Stimulated activated CD8-positive, alpha-beta memory T cell treated with anti-CD3 and anti-CD28 coated beads, Interleukin-4, amount 100 ng/mL, for 48 hours (primary cell): ENCODE measurements at regions not wholly inside any gene's neighbourhood (a gene's known extent, or its start where the extent isn't known, plus 50 kb on each side); places are given as distances from the start of the nearest gene placed in this dataset.
"Not testable (repeated sequence)": the region's sequence is repeated elsewhere in the genome, so short reads cannot be mapped to it uniquely, and the experiment has no call there.

Source experiments
- DNase-seq: peaks from one replicate; pipeline ENCODE4 v3.0.0-alpha.2; 2020

- no peak for DNase-seq
These were observed 217.0 kb downstream of the HAO1 start for GRCh38 chr20:7723284-7723683.

GRCh38 chr20:7728338-7728737, 211.9 kb downstream of the HAO1 start:
- DNase-seq: no peak

DNA sequence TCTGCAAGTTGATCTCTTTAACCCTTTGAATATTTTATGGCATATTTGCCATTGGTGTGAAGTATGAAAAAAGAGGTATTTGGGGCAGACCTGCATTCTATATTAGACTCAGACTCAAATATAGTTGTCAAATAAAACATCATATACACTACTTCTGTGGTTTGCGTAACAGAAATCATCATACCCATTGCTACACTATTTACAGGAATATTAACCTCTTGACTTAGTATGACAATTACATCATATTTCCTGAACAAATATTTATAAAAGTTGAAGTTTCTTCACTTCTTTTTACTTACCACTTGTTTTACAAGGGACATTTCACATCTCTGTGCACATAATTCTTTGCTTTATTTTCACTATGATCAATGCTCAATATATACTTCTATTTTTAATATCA, 206.0 kb downstream of the HAO1 start:
- DNase-seq: no peak

DNA sequence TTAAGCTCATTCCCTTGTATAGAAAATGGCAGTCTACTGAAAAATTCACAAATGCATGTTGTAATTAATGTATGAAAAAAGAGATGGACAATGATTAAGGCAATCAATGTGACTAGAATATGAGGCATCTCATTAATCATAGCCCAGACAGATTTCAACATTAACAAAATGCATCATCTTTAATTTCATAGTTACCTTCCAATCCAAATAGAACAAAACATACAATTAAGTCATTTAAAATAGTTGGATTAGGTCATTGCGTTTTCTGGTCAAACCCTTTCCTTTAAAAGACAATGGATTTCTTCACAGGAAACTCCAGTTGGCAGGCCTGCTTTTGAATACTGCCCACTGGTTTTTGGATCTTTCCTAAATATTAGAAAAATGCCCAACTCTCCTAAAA, 203.9 kb downstream of the HAO1 start:
- DNase-seq: no peak

DNA sequence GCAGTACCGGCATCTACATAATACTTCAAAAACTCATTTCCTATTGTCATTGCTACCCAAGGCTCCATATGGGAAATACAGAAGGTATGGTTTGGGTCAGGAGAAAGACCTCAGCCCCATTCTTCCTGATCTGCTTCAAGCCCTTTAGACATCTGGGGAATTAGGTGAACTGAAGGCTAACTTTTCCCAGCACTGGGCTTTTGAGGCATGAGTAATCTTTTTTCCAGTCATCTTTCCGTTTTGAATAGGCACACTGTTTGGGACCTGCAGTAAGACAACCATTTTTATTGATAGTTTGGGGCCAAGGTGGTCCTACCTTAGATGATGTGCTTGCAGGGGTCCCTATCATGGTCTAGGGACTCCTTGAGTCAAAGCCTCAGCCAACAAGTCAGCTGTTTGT, 198.4 kb downstream of the HAO1 start:
- DNase-seq: no peak

- DNase-seq: no peak
These were observed 197.8 kb downstream of the HAO1 start for GRCh38 chr20:7742479-7742878.

- DNase-seq: no peak
These were observed 195.8 kb downstream of the HAO1 start for GRCh38 chr20:7744411-7744810.

DNA sequence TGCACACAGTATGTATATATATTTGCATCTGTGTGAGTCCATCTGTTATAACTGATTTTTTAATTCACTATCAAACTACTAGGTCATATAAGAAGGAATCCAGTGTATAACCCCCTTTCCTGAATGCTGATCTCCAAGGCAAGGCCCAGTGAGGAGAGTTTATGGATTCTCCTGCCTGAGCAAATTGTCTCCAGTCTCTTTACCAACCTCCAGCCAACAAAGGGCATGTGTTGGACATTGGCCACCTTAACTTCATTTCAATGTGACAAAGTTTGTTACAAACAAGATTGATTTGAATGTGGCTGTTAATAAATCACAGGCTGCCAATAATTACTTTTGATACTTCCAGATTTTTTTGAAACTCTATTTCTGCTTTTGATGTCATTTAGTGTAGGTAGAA, 191.6 kb downstream of the HAO1 start:
- DNase-seq: no peak

- DNase-seq: no peak
These were observed 186.2 kb downstream of the HAO1 start for GRCh38 chr20:7754102-7754501.

DNA sequence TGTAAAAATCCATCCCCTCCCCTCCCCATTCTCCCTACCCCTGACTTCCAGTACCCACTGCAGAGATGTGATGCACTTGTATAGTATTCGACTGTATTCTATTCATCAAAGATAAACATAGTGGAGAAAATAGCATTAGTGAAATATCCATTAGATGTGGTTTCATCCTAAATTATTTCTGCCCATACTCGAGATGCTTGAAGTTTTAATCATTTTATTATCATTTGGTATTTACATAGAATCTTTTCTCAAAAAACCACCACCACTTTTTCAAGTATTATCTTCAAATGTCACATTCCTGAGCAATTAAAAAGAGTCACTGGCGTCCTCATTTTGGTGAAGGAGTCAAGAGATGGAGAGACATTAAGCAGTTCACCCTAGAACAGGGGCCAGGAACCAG, 181.9 kb downstream of the HAO1 start:
- DNase-seq: no peak

GRCh38 chr20:7760247-7761031, 179.8 kb downstream of the HAO1 start:
- DNase-seq: no peak

DNA sequence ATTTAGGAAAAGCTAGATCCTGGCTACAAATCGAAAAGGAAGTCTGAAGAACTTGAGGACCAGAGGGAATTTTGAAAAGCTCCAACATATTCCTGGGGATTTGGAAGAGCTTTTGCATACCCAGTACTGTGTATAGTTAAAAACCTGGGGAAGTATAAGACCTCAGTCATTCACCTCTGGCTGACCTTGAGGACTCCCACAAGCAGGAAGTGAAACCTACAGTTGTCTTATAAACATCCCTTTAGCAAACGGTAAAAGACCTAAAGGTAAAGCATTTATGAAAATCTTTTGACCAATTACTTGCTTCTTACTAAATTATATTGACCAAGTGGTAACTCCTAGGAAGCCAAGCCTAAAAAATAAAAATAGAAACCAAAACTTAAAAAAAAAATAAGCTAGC, 175.0 kb downstream of the HAO1 start:
- no peak for DNase-seq

DNA sequence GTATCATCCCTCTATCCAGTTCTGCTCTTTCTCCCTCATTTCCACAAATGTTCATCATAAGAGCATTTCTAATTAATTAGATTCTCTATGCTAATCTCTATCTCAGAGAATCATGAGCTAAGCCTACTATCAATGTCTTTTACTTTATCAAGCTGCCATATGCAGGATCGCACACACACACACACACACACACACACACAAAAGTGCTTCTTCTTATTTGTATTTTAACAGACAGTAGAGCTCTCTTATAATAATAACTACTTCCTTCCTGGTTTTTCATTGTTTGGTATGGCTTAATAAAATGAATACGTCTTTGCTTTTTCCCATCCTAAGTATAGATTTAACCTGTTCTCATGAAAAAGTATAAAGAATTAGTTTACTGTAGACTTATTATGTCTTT, 170.2 kb downstream of the HAO1 start:
- DNase-seq: no peak

DNA sequence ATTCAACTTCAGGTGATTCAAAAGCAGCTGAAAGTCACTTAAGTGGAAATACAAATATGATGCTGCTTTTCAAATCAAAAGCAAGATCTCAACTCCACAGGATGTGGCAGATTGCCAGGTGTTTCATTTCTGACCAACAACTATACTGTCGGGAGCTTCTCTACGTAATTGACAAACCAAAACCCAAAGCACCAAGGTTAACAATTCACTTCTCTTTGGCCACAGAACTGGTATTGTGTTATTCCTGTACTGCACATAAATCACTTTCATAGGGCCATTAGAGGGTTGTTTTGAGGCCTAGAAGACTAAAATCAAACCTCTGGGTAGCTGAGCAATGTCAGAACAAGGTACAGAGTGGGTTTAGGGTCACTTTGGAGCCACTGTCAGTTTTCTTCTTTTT, 169.7 kb downstream of the HAO1 start:
- no peak for DNase-seq

- no peak for DNase-seq
These were observed 167.9 kb downstream of the HAO1 start for GRCh38 chr20:7772371-7772770.

GRCh38 chr20:7773511-7773910, 166.7 kb downstream of the HAO1 start:
- no peak for DNase-seq

GRCh38 chr20:7775072-7775471, 165.2 kb downstream of the HAO1 start:
- DNase-seq: no peak

- DNase-seq: no peak
These were observed 164.1 kb downstream of the HAO1 start for GRCh38 chr20:7776148-7776547.

DNA sequence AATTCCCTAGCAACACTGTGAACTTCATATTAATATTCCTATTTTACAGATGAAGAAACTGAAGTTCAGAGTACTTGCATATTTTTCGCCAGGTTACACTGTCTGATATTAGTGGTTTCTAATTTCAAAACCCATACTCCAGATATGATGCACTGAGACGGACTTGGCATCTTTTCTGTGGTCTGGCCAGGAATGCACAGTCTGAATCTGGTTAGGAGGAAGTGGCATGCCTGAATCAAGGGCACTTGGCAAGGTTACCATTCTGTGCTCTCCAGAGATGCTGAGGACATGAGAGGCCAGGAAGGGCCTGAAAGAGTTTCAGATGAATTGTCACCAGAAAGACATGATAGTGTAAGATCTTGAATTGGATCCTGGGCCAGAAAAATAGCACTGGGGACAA, 150.1 kb downstream of the HAO1 start:
- no peak for DNase-seq

GRCh38 chr20:7792150-7792869, 147.9 kb downstream of the HAO1 start:
- no peak for DNase-seq

DNA sequence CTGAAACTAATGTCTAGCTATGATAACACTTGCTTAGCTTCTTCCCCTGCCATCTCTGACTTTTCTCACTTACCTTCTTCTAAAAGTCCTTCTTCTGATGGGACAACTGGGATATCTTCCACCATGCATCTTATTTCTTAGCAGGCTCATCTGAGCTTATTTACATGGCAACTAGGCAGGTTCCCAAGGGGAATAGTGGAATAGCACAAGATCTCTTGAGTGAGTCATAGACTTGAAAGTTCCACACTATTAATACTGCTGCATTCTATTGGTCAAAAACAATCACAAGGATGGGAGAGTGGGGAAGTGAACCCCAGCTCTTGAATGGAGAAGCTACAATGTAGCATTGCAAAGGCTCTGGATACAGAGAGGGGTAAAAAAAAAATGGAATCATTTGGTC, 142.1 kb downstream of the HAO1 start:
- DNase-seq: no peak

DNA sequence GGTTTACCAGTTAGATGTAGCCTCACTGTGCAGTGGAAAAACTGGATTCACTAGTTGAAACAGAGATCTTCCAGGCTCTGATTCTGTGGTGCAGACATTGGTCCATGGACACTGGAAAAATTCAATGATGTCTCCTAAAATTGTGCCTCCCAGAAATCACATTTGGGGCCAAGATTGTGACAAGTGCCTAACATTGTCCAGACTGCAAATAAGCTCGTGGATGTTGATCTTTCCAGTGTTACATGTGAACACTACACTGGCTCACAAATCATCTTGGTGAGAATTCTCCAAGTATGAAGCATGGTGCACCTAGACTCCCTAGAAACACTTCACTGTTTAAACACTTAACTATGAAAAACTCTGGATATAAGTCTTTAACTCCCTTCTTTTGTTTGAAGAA, 140.4 kb downstream of the HAO1 start:
- DNase-seq: no peak

GRCh38 chr20:7803411-7804151, 136.7 kb downstream of the HAO1 start:
- not testable (repeated sequence) for DNase-seq

GRCh38 chr20:7806831-7807230, 133.4 kb downstream of the HAO1 start:
- DNase-seq: no peak
